HG02981 (cell line): ENCODE measurements at regions not wholly inside any gene's neighbourhood (a gene's known extent, or its start where the extent isn't known, plus 50 kb on each side); places are given as distances from the start of the nearest gene placed in this dataset.

Experiments used
- ATAC-seq: cut with Tn5 transposase; IDR thresholded peaks from one replicate; pipeline ENCODE4 v1.9.1; 2021; ENCODE audit warnings: mild to moderate bottlenecking, moderate library complexity; ENCODE audit not compliant: unreplicated experiment

DNA sequence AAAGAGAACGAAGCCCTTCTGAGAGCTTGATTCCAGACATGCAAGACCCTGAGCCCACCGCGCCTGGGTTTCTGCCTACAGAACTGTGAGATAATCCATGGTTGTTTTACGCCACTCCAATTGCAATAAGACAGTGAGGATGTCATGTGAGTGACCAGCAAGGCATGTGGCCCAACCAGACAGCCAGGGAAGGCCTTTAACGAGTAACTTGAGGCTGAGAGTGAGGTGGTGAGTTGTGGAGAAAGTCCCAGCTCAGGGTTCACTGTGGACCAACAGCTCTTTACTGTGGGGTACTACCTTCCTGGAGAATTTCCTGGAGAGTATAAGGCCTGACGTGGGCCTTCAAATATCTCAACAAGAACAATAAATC is 153.9 kb downstream of the ETS2 start:
- no peak for ATAC-seq

DNA sequence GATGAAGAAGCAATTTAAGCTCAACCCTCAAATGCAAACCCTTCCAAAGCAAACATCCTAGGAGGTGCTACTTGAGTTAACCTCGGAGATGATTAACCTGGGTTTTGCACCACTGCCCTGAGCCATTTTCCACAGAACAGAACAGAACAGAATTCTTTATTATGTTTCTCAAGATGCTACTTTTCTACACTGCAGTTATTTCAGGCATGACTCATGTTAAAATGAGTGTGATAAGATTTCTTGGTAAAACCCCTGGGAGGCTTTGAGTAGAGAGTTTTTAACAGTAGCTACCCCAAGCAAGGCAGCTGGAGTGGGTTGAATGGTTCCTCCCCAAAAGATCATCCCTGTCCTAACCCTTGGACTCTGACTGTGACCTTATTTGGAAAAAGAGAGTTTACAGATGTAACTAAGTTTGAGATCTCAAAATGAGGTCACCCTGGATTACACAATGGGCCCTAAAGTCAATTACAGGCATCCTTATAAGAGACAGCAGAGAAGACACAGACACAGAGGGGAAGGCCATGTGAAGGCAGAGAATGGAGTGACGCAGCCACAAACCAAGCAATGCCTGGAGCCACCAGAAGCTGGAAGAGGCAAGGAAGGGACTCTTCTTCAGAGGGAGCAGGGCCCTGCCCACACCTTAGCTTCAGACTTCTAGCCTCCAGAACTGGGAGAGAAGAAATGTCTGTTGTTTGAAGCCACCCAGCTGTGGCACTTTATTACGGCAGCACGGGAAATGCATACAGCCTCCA is 153.4 kb downstream of the ETS2 start:
- ATAC-seq = no peak

DNA sequence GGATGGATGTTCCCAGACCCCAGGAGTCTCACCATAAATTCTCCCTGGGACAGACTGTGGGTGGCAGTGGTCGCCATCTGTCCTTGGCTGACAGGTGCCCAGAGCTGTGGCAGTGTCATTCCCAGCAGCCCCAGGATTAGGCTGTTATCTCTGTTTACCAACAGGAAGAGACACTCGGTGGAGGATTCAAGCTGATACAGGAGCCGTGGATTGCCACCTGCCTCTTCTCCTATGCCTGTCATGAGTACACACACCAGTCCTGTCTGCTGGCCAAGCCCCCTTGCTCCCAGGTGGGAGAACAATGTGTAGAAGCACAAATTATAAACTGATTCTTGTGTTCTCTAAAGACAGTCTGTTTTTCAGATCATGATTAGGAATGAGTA is 152.6 kb downstream of the ETS2 start:
- ATAC-seq = no peak

DNA sequence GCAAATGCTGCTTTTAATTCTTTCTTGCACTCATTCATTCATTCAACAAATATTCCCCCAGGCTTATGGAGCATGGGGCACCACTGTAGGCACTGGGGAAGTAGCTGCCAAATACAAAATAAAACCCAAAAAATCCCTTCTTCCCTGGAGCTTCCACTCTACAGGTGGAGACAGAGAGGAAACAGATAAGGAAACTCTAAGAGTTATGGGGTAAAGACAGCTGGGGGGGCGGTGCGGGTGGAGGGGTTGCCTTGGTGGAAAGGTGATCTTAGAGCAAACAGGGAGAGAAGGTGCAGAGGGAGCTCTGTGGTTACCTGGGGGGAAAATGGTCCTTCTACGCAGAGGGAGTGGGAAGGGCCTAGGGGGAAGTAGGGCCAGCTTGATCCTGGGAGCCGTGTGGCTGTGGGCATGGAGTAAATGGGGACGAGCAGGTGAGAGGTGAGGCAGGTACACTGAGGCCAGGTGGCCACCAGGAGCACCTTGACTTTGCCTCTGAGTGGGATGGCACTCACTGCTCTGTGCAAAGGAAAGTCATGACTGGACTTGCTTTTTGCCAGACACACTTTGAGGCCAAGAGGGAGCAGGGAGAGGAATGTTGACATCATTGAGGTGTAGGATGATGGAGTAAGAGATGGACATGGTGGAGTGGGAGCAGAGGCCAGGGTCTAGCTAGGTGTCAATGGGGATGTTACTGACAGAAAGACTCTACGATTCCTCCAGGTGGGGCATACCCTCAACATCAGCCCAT is 152.0 kb downstream of the ETS2 start:
- ATAC-seq = no peak

DNA sequence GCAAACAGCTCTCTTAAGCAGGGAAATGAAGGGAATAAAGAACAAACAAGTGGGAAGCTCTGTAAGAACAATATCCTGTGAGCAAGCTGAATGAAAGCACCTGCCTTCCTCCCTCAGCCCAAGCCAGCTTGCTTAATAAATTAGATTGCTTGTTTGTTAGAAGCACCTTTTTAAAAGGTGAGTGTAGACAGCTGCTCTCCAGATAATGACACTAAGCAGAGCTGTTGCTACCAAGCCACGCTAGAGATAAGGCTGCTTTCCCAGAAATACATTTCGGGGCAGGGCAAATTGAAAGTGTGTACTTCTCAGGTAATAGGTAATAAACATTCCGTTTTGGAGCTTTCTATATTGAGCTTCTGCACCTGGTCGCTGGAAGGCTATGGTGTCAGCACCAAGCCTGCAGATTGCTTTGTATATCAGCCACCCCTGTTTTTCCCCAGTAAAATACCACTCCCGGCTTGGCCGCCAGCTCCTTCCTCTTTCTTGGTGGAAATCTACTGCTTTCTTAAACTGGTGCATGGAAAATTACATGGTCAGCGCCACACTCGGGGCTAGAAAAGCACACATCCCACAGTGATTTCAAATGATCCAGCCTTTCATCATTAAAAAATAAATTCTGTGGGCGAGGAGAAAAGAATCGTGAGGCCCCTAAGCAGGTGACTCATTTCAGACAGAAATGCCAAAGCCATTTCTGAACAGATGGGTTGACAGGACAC is 151.3 kb downstream of the ETS2 start:
- ATAC-seq = no peak

DNA sequence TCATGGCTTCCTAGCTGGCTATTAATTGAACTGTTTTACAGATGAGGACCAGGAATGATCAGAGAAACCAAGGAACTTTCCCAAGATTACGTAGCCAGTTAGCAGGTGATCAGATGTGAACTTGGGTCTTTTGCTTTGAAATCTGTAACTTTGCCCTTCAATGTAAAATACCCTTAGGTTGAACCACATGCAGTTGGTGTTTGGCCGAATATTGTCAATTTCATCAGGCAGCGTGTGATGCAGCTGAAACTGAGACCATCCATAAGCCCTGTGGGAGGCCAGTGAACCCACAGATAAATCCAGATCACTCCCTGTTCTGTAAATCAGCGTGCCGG is 150.8 kb downstream of the ETS2 start:
- ATAC-seq = no peak

DNA sequence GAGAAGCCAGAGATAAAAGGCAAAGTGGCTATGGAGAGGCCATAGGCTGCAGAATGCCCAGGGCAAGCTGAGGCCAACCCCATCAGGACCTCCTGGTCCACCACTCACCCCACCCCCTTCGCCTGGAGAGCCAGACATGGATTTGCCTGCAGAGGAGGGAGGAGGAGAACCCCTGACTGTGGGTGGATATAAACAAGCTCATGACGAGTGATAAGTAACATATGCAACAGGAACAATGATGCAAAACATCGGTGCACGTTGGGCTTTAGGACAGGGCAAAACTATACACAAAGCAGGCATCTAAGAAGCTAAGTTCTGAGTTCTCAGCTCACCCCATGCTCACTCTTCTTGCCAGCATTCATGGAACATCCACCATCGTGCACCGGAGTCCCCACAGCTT is 150.3 kb downstream of the ETS2 start:
- ATAC-seq = no peak

DNA sequence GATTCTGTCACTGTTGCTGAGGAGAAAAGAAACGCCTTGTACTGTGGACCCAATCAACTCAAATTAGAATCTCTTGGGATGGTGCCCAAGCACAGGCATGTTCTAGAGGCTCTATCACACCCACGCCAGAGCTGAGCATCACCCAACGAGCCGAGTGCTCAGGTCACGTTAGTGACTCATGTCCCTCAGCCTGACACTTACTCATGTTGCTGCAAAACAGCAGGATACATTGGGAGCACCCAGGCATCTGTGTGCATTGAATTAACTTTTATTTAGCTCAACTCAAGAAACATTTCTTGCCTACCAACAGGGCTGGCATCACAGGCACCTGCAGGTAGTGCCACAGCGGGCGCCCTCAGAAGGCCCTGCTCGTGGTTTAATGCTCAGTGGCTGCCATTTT is 149.8 kb downstream of the ETS2 start:
- no peak for ATAC-seq

GRCh38 chr21:38954588-38955004 is 148.9 kb downstream of the ETS2 start:
- ATAC-seq = no peak

DNA sequence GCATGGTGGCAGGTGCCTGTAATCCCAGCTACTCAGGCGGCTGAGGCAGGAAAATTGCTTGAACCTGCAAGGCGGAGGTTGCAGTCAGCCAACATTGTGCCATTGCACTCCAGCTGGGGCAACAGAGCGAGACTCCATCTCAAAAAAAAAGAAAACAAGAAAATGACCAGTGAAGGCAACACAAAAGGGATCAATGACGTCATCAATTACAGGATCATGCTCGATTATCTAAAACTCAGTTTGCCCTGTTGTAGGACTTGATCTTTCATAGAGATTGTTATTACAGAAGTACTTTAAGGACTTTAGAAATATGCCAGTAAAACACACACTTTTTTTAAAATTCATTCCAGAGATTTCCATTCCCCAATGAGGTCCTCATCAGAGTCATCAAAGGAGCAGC is 147.8 kb downstream of the ETS2 start:
- ATAC-seq = no peak

DNA sequence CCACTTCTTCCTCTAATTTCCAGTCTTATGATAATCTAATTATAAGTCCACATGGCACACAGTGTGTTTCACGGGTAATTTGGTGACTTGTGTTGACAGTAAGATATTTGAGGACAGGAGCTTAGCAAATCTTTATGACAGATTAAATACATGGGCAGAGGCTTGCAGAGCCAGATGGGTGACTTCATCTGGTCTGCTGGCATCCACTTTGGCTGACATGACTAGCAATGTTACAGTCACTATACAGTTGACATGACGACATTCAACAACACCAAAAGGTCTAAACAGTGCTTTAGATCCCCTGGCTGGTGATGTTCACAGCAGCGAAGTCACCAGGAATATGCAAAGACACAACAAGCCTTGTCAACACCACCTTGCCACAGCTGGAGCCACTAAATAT is 147.2 kb downstream of the ETS2 start:
- no peak for ATAC-seq

- no peak for ATAC-seq
These were observed 145.5 kb downstream of the ETS2 start for GRCh38 chr21:38951095-38951730.

GRCh38 chr21:38950435-38951094 is 144.8 kb downstream of the ETS2 start:
- no peak for ATAC-seq

DNA sequence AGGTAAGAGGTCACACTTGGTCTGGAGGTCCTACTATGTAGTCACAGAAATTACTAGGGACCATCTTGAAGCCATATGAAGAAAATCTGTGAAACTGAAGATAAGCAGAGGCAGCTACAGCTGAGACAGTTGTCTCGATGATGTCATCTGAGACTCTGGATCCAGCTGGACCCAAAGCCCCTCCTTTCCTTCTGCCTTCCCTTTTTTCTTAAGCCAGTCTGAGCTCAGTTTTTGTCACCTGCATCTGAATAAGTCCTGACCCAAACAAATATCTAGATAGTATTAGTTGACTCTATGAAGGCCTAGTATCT is 143.3 kb downstream of the ETS2 start:
- no peak for ATAC-seq

GRCh38 chr21:38948377-38949069 is 142.8 kb downstream of the ETS2 start:
- ATAC-seq = no peak

GRCh38 chr21:38945545-38946245 is 140.0 kb downstream of the ETS2 start:
- ATAC-seq = no peak

DNA sequence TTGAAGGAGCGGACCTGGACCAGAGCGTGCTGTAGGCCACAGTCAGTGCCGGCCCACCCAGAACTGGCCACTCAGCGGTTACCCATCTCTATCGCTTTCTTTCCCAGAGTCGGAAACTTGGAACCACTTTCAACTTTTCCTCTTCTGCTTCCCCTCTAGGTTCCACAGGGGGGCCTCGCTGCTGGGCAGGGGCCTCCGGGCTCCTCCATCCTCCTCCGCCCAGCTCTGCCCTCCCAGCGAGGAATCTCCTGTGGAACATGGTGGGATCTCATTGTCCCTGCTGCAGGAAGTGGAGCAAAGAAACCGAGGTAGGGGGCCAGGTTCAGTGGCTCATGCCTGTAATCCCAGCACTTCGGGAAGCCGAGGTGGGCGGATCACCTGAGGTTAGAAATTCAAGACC is 139.2 kb downstream of the ETS2 start:
- ATAC-seq = no peak

DNA sequence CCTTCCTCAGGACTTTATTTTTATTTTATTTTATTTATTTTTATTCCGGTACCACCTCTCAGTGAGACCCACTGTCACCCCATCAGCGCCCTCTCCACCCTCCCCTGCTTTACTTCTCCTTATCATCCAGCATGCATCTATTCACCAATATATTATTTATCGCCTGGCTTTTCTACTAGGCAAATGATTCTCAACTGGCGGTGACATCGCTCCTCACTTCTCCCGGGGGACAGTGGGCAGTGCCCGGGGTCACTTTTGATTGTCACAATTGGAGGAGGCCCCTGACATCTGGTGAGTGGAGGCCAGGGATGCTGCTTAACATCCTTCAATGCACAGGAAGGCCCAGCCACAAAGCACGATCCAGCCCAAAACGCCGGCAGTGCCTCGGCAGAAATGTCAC is 138.7 kb downstream of the ETS2 start:
- no peak for ATAC-seq

GRCh38 chr21:38942748-38943211 is 137.1 kb downstream of the ETS2 start:
- no peak for ATAC-seq

DNA sequence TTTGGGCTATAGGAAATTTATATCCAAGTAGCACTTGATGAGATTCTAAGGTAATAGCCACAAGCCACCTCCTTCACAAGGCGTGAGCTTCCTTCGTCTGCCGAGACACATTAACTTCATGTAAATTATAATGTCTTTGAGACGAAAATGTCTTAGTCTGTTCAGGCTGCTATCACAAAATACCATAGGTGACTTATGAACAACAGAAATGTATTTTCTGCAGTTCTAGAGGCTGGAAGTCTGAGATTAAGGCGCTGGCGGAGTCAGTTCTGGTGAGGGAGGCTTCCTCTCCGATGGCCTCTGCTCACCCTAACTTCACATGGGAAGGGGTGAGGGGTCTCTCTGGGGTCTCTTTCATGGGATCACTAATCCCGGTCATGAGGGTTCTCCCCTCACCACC is 133.0 kb downstream of the ETS2 start:
- ATAC-seq = no peak
